DND-41 (cell line): ENCODE measurements at regions not wholly inside any gene's neighbourhood (a gene's known extent, or its start where the extent isn't known, plus 50 kb on each side); places are given as distances from the start of the nearest gene placed in this dataset.

Source experiments
- ATAC-seq: fragments of 200-7000 bp; cut with Tn5 transposase; 3 replicates; pipeline ENCODE4 v1.9.1; 2021; ENCODE audit warnings: low read depth; ENCODE audit not compliant: insufficient read depth
- DNase-seq: peaks from one replicate; pipeline ENCODE4 v3.0.0-alpha.2; 2020
- H2AFZ ChIP-seq: 2 replicates; pipeline ENCODE4 v1.6.0; 2012; ENCODE audit warnings: low read depth, low read length
- H3K27ac ChIP-seq: 2 replicates; pipeline ENCODE4 v1.5.1; 2012; ENCODE audit warnings: low read length, inconsistent platforms
- H3K27me3 ChIP-seq: fragments of 200-600 bp; sonication (generic); 2 replicates; pipeline ENCODE4 v1.6.0; 2012; ENCODE audit warnings: low read length, mild to moderate bottlenecking, inconsistent platforms; ENCODE audit not compliant: insufficient read depth, poor library complexity
- H3K36me3 ChIP-seq: 2 replicates; pipeline ENCODE4 v1.5.1; 2012; ENCODE audit warnings: low read length, inconsistent platforms; ENCODE audit not compliant: insufficient read depth
- H3K4me1 ChIP-seq: 2 replicates; pipeline ENCODE4 v1.5.1; 2012; ENCODE audit warnings: mild to moderate bottlenecking, low read length; ENCODE audit not compliant: insufficient read depth
- H3K4me2 ChIP-seq: 2 replicates; pipeline ENCODE4 v1.6.0; 2012; ENCODE audit warnings: mild to moderate bottlenecking, moderate library complexity, low read length, inconsistent platforms; ENCODE audit not compliant: insufficient read depth
- H3K4me3 ChIP-seq, 2 experiments: fragments of 200-600 bp in 1 of 2; shearing (Covaris generic) in 1 of 2; 2 replicates each; pipeline ENCODE4 v1.5.1; 2012 to 2016; ENCODE audit warnings: inconsistent platforms in 2 of 2, low read length in 2 of 2, mild to moderate bottlenecking in 2 of 2, low read depth in 1 of 2, moderate library complexity in 1 of 2
- H3K79me2 ChIP-seq: 2 replicates; pipeline ENCODE4 v1.6.0; 2012; ENCODE audit warnings: low read length, inconsistent platforms; ENCODE audit not compliant: insufficient read depth
- H3K9ac ChIP-seq: 2 replicates; pipeline ENCODE4 v1.6.0; 2012; ENCODE audit warnings: low read depth, mild to moderate bottlenecking, inconsistent platforms, low read length, moderate library complexity
- H3K9me3 ChIP-seq: 2 replicates; pipeline ENCODE4 v1.5.1; 2012; ENCODE audit warnings: low read length, moderate library complexity, mild to moderate bottlenecking, inconsistent platforms; ENCODE audit not compliant: insufficient read depth, severe bottlenecking
- H4K20me1 ChIP-seq: 2 replicates; pipeline ENCODE4 v1.6.0; 2012; ENCODE audit warnings: low read length; ENCODE audit not compliant: insufficient read depth
- EZH2 ChIP-seq: IDR thresholded peaks from 3 replicates; pipeline ENCODE4 v1.6.1; 2012; ENCODE audit warnings: borderline replicate concordance, low read depth, mild to moderate bottlenecking, moderate library complexity, low read length, inconsistent platforms; ENCODE audit not compliant: severe bottlenecking
- TF ChIP-seq, protein P1 (sequence below): IDR thresholded peaks from 2 replicates; pipeline ENCODE4 v1.5.1; 2012; ENCODE audit warnings: borderline replicate concordance, low read length, moderate library complexity, mild to moderate bottlenecking; ENCODE audit not compliant: poor library complexity, severe bottlenecking; ENCODE audit errors: extremely low read depth

DNA sequence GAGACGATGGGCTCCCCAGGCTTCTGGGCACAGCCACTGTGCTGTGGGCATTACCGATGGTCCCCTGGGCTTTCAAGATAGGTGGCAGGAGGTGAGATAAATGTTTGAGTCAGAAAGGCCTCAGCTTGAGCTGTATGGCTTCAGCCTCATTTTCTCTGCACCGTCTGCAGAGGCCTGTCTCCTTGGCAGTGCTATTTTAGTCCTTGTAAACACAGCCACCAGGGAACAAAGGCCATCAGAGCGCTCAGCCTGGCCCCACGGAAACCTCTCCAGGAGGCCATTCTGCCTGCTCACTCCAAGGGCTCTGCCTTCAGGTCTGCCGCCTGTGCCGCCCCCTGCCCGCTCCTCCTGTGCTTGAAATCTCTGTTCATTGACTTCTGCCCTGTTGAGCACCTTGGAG, 1424.9 kb downstream of the TBC1D22A start:
- Histone ChIP-seq H3K36me3 (no peaks in the 10 kb centered on the region), H3K4me3 (no peak overlapping the region), H4K20me1 (no peaks in the 10 kb centered on the region), H3K9ac (no peak overlapping the region), H3K27me3 (no peaks in the 10 kb centered on the region), H3K9me3 (peaks cover 18% of the 10 kb centered on the region), H3K4me2 (no peak overlapping the region), H2AFZ (no peak overlapping the region), H3K27ac (no peak overlapping the region), H3K79me2 (no peaks in the 10 kb centered on the region), H3K4me1 (peaks cover 17% of the 10 kb centered on the region)
- DNase-seq: no peak
- no peak for TF ChIP-seq EZH2
- TF ChIP-seq, protein P1, sequence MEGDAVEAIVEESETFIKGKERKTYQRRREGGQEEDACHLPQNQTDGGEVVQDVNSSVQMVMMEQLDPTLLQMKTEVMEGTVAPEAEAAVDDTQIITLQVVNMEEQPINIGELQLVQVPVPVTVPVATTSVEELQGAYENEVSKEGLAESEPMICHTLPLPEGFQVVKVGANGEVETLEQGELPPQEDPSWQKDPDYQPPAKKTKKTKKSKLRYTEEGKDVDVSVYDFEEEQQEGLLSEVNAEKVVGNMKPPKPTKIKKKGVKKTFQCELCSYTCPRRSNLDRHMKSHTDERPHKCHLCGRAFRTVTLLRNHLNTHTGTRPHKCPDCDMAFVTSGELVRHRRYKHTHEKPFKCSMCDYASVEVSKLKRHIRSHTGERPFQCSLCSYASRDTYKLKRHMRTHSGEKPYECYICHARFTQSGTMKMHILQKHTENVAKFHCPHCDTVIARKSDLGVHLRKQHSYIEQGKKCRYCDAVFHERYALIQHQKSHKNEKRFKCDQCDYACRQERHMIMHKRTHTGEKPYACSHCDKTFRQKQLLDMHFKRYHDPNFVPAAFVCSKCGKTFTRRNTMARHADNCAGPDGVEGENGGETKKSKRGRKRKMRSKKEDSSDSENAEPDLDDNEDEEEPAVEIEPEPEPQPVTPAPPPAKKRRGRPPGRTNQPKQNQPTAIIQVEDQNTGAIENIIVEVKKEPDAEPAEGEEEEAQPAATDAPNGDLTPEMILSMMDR: no peak
- no peak for ATAC-seq

DNA sequence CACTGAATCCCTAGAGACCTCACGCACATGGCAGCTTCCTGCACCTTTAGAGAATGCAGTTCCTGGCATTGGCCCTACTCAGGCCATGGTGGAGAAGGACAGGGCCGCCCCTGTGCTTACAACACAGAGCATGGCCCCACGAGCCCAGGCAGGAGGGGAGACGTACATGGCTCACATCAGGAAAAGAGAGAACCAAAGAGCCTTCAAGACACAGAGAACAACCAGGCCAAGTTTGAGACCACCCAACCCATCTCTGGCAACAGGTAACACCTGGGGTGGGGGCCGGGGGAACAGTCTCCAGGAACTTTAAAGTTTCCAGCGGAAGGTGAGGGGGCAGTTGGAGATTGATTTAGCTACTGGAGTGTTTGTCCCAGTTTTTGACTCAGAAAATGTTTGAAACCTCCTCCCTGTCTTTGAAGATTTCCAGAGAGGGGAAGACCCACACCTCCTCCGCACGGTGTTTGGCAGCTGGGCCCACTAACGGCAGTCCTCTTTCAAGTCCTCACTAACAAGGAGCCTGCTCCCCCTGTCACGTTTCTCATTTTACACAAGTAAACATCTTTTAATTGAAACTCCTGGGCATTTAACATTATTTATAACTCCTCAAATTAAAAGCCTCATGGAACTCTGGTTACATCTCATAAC, 1423.8 kb downstream of the TBC1D22A start:
- Histone ChIP-seq H3K9ac (no peak overlapping the region), H3K36me3 (no peaks in the 10 kb centered on the region), H2AFZ (0 out of 2 replicates have a peak overlapping the region, but pooled peaks have one; percentile 26), H3K27me3 (no peaks in the 10 kb centered on the region), H3K4me2 (no peak overlapping the region; the same call in 1 of the 2 replicates), H3K4me3 (no peak overlapping the region), H4K20me1 (no peaks in the 10 kb centered on the region), H3K9me3 (peaks cover 8% of the 10 kb centered on the region), H3K4me1 (peaks cover 17% of the 10 kb centered on the region), H3K79me2 (no peaks in the 10 kb centered on the region), H3K27ac (peak overlapping the region; percentile 55; the same call in 1 of the 2 replicates)
- peak; percentile 11; the same call in 1 of the 3 replicates for ATAC-seq
- no peak for DNase-seq
- no peak for TF ChIP-seq EZH2
- TF ChIP-seq, protein P1: no peak

DNA sequence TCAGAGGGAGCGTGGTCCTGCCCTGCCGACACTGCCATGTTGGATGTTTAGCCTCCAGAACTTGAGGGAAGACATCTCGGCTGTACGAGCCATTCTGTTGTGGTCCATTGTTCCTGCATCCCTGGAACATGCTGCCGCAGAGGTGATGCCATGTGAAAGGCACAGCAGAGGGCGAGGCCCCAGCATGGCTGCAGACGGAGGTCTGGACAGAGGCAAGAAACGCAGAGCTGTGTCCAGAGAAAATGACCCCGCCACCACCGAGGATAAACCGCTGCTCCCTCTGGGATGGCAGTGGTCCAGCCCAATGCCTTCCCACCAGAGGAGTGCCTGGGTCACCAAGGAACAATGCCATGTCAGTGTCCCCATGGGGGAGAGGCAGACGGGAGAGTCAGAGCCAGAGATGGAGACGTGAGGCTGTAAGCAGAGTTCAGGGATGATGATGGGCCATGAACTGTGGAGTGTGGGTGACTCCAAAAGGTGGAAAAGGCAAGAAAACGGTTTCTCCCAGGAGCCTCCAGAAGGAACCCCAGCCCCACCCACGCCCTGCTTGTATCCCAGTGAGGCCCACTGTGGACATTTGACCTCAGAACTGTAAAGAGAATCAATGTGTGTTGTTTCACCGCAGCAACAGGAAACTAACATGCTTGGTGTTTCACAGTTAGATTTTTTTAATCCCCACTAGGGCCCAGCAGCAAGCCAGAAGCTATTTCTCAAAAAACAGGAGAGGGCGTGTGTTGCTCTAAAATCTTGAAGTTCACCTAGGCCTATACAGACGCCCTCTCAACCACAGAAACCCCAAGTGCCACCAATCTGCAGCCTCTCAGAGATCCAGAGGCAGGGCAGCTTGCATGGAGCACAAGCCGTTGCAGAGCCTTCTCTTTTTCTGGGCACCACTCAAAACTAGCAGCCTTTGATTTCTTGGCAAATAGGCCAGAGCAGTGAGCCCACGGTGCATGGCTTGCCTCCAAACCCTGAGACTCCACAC, 1422.9 kb downstream of the TBC1D22A start:
- DNase-seq (peak; percentile 70), ATAC-seq (peak; percentile 95)
- Histone ChIP-seq H3K36me3 (no peaks in the 10 kb centered on the region), H3K4me2 (no peak overlapping the region; the same call in 1 of the 2 replicates), H3K79me2 (no peaks in the 10 kb centered on the region), H3K9me3 (peaks cover 5% of the 10 kb centered on the region), H3K9ac (no peak overlapping the region), H2AFZ (no peak overlapping the region), H3K27me3 (no peaks in the 10 kb centered on the region), H3K4me1 (peaks cover 17% of the 10 kb centered on the region), H3K4me3 (no peak overlapping the region), H3K27ac (peak overlapping the region; percentile 55), H4K20me1 (no peaks in the 10 kb centered on the region)
- TF ChIP-seq, protein P1: peak; percentile 56
- TF ChIP-seq EZH2: no peak
